Ishikawa (cell line): ENCODE measurements at regions not wholly inside any gene's neighbourhood (a gene's known extent, or its start where the extent isn't known, plus 50 kb on each side); places are given as distances from the start of the nearest gene placed in this dataset.

ENCODE experiments used
- EP300 ChIP-seq: IDR thresholded peaks from 2 replicates; pipeline ENCODE4 v1.6.1; 2012; ENCODE audit warnings: borderline replicate concordance
- FOXM1 ChIP-seq: IDR thresholded peaks from 2 replicates; pipeline ENCODE4 v1.6.1; 2012; ENCODE audit warnings: low read depth, borderline replicate concordance
- MAX ChIP-seq: IDR thresholded peaks from 2 replicates; pipeline ENCODE4 v1.6.1; 2012
- RAD21 ChIP-seq: IDR thresholded peaks from 2 replicates; pipeline ENCODE4 v1.6.1; 2012; ENCODE audit warnings: low read depth
- REST ChIP-seq: IDR thresholded peaks from 2 replicates; pipeline ENCODE4 v1.6.1; 2012; ENCODE audit warnings: low read depth, mild to moderate bottlenecking
- TAF1 ChIP-seq: IDR thresholded peaks from 2 replicates; pipeline ENCODE4 v1.6.1; 2012; ENCODE audit warnings: low read depth, mild to moderate bottlenecking
- YY1 ChIP-seq: IDR thresholded peaks from 2 replicates; pipeline ENCODE4 v1.6.1; 2012; ENCODE audit warnings: low read depth

- TF ChIP-seq EP300: no peak
- no peak for TF ChIP-seq REST
- no peak for TF ChIP-seq YY1
- no peak for TF ChIP-seq RAD21
- TF ChIP-seq FOXM1: no peak
- no peak for TF ChIP-seq MAX
- no peak for TF ChIP-seq TAF1
Observed at GRCh38 chr10:94282369-94282768, 80.4 kb downstream of the NOC3L start.
